NCI-H1436 treated with DMSO at 0.1 percent for 48 hours (cell line): ENCODE measurements at regions not wholly inside any gene's neighbourhood (a gene's known extent, or its start where the extent isn't known, plus 50 kb on each side); places are given as distances from the start of the nearest gene placed in this dataset.

Source experiments
- DNase-seq: peaks from one replicate; lab custom pipeline; 2025; lab: John Stamatoyannopoulos, UW

GRCh38 chr19:33948651-33949335 lies 152.1 kb downstream of the KCTD15 start:
- no peak for DNase-seq

- no peak for DNase-seq
Observed at GRCh38 chr19:33950091-33950750, 153.6 kb downstream of the KCTD15 start.

GRCh38 chr19:33953023-33953422 lies 156.4 kb downstream of the KCTD15 start:
- no peak for DNase-seq

GRCh38 chr19:33953592-33953991 lies 156.9 kb downstream of the KCTD15 start:
- no peak for DNase-seq

GRCh38 chr19:33954686-33955085 lies 158.0 kb downstream of the KCTD15 start:
- no peak for DNase-seq

- no peak for DNase-seq
Observed at GRCh38 chr19:33956941-33957340, 160.3 kb downstream of the KCTD15 start.

- no peak for DNase-seq
Observed at GRCh38 chr19:33957804-33958203, 161.1 kb downstream of the KCTD15 start.

- DNase-seq: no peak
Observed at GRCh38 chr19:33960566-33960965, 163.9 kb downstream of the KCTD15 start.

GRCh38 chr19:33962161-33962560 lies 165.5 kb downstream of the KCTD15 start:
- no peak for DNase-seq

- DNase-seq: no peak
Observed at GRCh38 chr19:33963514-33963913, 166.8 kb downstream of the KCTD15 start.

- DNase-seq: no peak
Observed at GRCh38 chr19:33971073-33971472, 174.4 kb downstream of the KCTD15 start.

GRCh38 chr19:33977756-33978685 lies 181.4 kb downstream of the KCTD15 start:
- no peak for DNase-seq

- DNase-seq: no peak
Observed at GRCh38 chr19:33982706-33983105, 186.0 kb downstream of the KCTD15 start.

GRCh38 chr19:33988601-33989000 lies 183.7 kb upstream of the LSM14A start:
- no peak for DNase-seq

- DNase-seq: no peak
Observed at GRCh38 chr19:33997690-33998089, 174.6 kb upstream of the LSM14A start.

GRCh38 chr19:33998302-33998701 lies 174.0 kb upstream of the LSM14A start:
- DNase-seq: no peak

- no peak for DNase-seq
Observed at GRCh38 chr19:33998739-33999345, 173.5 kb upstream of the LSM14A start.

GRCh38 chr19:34017024-34017423 lies 155.3 kb upstream of the LSM14A start:
- DNase-seq: no peak

GRCh38 chr19:34017601-34018000 lies 154.7 kb upstream of the LSM14A start:
- no peak for DNase-seq

GRCh38 chr19:34018546-34018945 lies 153.8 kb upstream of the LSM14A start:
- no peak for DNase-seq

- no peak for DNase-seq
Observed at GRCh38 chr19:34023381-34023780, 148.9 kb upstream of the LSM14A start.

GRCh38 chr19:34033880-34034279 lies 138.4 kb upstream of the LSM14A start:
- no peak for DNase-seq
